Astrocyte of the spinal cord (primary cell): ENCODE measurements at regions not wholly inside any gene's neighbourhood (a gene's known extent, or its start where the extent isn't known, plus 50 kb on each side); places are given as distances from the start of the nearest gene placed in this dataset.
"Not testable (repeated sequence)": the region's sequence is repeated elsewhere in the genome, so short reads cannot be mapped to it uniquely, and the experiment has no call there.

Source experiments
- DNase-seq: peaks from one replicate; pipeline ENCODE4 v3.0.0; 2011; ENCODE audit warnings: low read depth, low spot score
- H3K4me3 ChIP-seq: 2 replicates; pipeline ENCODE4 v1.5.1; 2011; ENCODE audit warnings: low read depth, mild to moderate bottlenecking, low read length, moderate library complexity
- CTCF ChIP-seq: IDR thresholded peaks from 2 replicates; pipeline ENCODE4 v1.5.1; 2012; ENCODE audit warnings: low read depth, mild to moderate bottlenecking, low read length, inconsistent platforms
- in situ Hi-C: cut with HindIII; loops from 2 replicates; pipeline ENCODE4 v1.10.0; 2017; ENCODE audit warnings: low sequenced_read_pairs

- TF ChIP-seq CTCF: no peak
- no peak overlapping the region for H3K4me3 ChIP-seq
- DNase-seq: no peak
- in situ Hi-C loops: no loop called here
Measured at GRCh38 chr14:83873669-83874068, 1656.3 kb upstream of the FLRT2 start.

- H3K4me3 ChIP-seq: no peak overlapping the region
- TF ChIP-seq CTCF: no peak
- no peak for DNase-seq
- in situ Hi-C loops: no loop called here
Measured at GRCh38 chr14:83874662-83875061, 1655.3 kb upstream of the FLRT2 start.

GRCh38 chr14:83883732-83884131 is 1646.2 kb upstream of the FLRT2 start:
- in situ Hi-C loops: no loop called here
- DNase-seq: no peak
- TF ChIP-seq CTCF: no peak
- no peak overlapping the region for H3K4me3 ChIP-seq

GRCh38 chr14:83885837-83886293 is 1644.1 kb upstream of the FLRT2 start:
- in situ Hi-C loops: no loop called here
- DNase-seq: no peak
- no peak overlapping the region for H3K4me3 ChIP-seq
- no peak for TF ChIP-seq CTCF

GRCh38 chr14:83887866-83888265 is 1642.1 kb upstream of the FLRT2 start:
- DNase-seq: no peak
- in situ Hi-C loops: no loop called here
- H3K4me3 ChIP-seq: no peak overlapping the region
- TF ChIP-seq CTCF: no peak

- DNase-seq: no peak
- H3K4me3 ChIP-seq: no peak overlapping the region
- in situ Hi-C loops: no loop called here
- no peak for TF ChIP-seq CTCF
Measured at GRCh38 chr14:83893447-83893846, 1636.5 kb upstream of the FLRT2 start.

GRCh38 chr14:83894568-83894967 is 1635.4 kb upstream of the FLRT2 start:
- no peak for DNase-seq
- in situ Hi-C loops: no loop called here
- no peak for TF ChIP-seq CTCF
- no peak overlapping the region for H3K4me3 ChIP-seq

GRCh38 chr14:83898558-83898957 is 1631.4 kb upstream of the FLRT2 start:
- H3K4me3 ChIP-seq, DNase-seq, in situ Hi-C loops: not testable (repeated sequence)
